Vagina (tissue), 2 donors: ENCODE measurements at regions not wholly inside any gene's neighbourhood (a gene's known extent, or its start where the extent isn't known, plus 50 kb on each side); places are given as distances from the start of the nearest gene placed in this dataset.

ENCODE experiments used
- POLR2A ChIP-seq, 2 donors: fragments of 450-650 bp; IDR thresholded peaks; one replicate each; pipeline ENCODE4 v1.6.1; 2017; ENCODE audit warnings: antibody characterized with exemption in 2 of 2, mild to moderate bottlenecking in 2 of 2, moderate library complexity in 2 of 2
- POLR2AphosphoS5 ChIP-seq, 2 donors: sonication (generic); formaldehyde crosslinking; IDR thresholded peaks; one replicate each; pipeline ENCODE4 v1.9.0; 2017; ENCODE audit warnings: antibody characterized with exemption in 2 of 2, mild to moderate bottlenecking in 2 of 2, low read depth in 1 of 2; ENCODE audit not compliant: insufficient read depth in 1 of 2
- TF ChIP-seq, protein P1 (sequence below), 3 experiments: fragments of 450-650 bp in 2 of 3; fragments of 200-600 bp in 1 of 3; sonication (generic) in 1 of 3; IDR thresholded peaks; one replicate each; pipeline ENCODE4 v1.5.1; 2017 to 2019; ENCODE audit warnings: antibody characterized with exemption in 3 of 3, mild to moderate bottlenecking in 2 of 3, moderate library complexity in 2 of 3

DNA sequence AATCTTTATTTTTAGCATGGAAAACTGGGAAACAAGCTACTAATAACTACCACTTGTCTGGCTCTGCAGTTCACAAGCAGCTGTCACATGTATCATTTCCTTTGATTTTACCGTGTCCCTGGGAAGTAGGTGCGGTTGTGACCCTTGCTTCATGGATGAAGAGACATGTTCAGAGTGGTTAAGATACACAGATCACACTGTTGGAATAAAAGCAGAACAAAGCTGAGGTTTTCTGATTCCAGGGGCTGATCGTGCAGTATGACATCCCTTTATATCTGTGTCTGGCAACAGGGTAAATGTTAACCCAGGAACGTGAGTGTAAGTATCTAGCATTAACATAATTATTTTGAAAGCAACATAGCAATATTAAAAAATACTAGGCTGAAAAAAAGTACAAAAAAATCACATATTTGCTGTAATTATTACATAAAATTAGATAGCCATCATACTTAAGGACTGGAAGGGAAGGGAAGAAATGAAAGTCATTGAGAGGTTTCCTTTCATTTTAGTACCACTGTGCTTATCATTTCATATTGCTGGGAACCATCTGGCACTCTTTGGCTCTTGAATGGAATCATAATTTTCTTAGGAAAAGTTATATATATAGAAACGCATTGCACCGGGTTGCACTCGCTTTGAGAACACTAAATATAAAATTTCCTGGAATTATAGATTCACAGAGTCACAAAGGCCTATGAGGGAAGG lies 62.8 kb upstream of the PAXBP1 start:
- TF ChIP-seq, protein P1, sequence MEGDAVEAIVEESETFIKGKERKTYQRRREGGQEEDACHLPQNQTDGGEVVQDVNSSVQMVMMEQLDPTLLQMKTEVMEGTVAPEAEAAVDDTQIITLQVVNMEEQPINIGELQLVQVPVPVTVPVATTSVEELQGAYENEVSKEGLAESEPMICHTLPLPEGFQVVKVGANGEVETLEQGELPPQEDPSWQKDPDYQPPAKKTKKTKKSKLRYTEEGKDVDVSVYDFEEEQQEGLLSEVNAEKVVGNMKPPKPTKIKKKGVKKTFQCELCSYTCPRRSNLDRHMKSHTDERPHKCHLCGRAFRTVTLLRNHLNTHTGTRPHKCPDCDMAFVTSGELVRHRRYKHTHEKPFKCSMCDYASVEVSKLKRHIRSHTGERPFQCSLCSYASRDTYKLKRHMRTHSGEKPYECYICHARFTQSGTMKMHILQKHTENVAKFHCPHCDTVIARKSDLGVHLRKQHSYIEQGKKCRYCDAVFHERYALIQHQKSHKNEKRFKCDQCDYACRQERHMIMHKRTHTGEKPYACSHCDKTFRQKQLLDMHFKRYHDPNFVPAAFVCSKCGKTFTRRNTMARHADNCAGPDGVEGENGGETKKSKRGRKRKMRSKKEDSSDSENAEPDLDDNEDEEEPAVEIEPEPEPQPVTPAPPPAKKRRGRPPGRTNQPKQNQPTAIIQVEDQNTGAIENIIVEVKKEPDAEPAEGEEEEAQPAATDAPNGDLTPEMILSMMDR (IDR thresholded peaks at IDR 0.05) = no peak
- TF ChIP-seq POLR2AphosphoS5 (IDR thresholded peaks at IDR 0.05; ENCODE audit: insufficient read depth in 1 of 2, low read depth in 1 of 2) (no peak), POLR2A (IDR thresholded peaks at IDR 0.05) (no peak)
